BLaER1 (cell line): ENCODE measurements at regions not wholly inside any gene's neighbourhood (a gene's known extent, or its start where the extent isn't known, plus 50 kb on each side); places are given as distances from the start of the nearest gene placed in this dataset.

Experiments used
- H3K27ac ChIP-seq: shearing (Covaris generic); formaldehyde crosslinking; 2 replicates; pipeline ENCODE4 v1.8.1; 2022
- H3K27me3 ChIP-seq: shearing (Covaris generic); formaldehyde crosslinking; 2 replicates; pipeline ENCODE4 v1.8.1; 2022
- H3K36me3 ChIP-seq: shearing (Covaris generic); formaldehyde crosslinking; 2 replicates; pipeline ENCODE4 v1.8.1; 2022
- H3K4me1 ChIP-seq: shearing (Covaris generic); formaldehyde crosslinking; 2 replicates; pipeline ENCODE4 v1.8.1; 2022
- H3K4me2 ChIP-seq: shearing (Covaris generic); formaldehyde crosslinking; 2 replicates; pipeline ENCODE4 v1.8.1; 2022
- H3K4me3 ChIP-seq: shearing (Covaris generic); formaldehyde crosslinking; 2 replicates; pipeline ENCODE4 v1.8.1; 2022
- H3K9ac ChIP-seq: shearing (Covaris generic); formaldehyde crosslinking; 2 replicates; pipeline ENCODE4 v1.8.1; 2022
- H3K9me3 ChIP-seq: shearing (Covaris generic); formaldehyde crosslinking; 2 replicates; pipeline ENCODE4 v1.8.1; 2022
- H4K20me1 ChIP-seq: shearing (Covaris generic); formaldehyde crosslinking; 2 replicates; pipeline ENCODE4 v1.8.1; 2022
- Cebpa-rat ChIP-seq: shearing (Covaris generic); IDR thresholded peaks from 2 replicates; pipeline ENCODE4 v1.8.1; 2022

GRCh38 chrX:39605183-39605582, 492.6 kb downstream of the BCOR start:
- TF ChIP-seq Cebpa-rat = no peak
- Histone ChIP-seq H3K27me3 (no peaks in the 10 kb centered on the region), H3K9ac (no peak overlapping the region), H3K36me3 (no peaks in the 10 kb centered on the region), H3K4me1 (peaks cover 9% of the 10 kb centered on the region; the same call in 1 of the 2 replicates), H3K4me2 (no peak overlapping the region), H3K27ac (no peak overlapping the region), H4K20me1 (no peaks in the 10 kb centered on the region), H3K4me3 (no peak overlapping the region), H3K9me3 (peaks cover 8% of the 10 kb centered on the region; the same call in 1 of the 2 replicates)

- no peak overlapping the region for H3K4me3 ChIP-seq
- no peak overlapping the region for H3K4me2 ChIP-seq
- TF ChIP-seq Cebpa-rat = no peak
- no peaks in the 10 kb centered on the region for H3K36me3 ChIP-seq
- H4K20me1 ChIP-seq = no peaks in the 10 kb centered on the region
- peaks cover 9% of the 10 kb centered on the region; the same call in 1 of the 2 replicates for H3K4me1 ChIP-seq
- H3K9ac ChIP-seq = no peak overlapping the region
- H3K9me3 ChIP-seq = peaks cover 8% of the 10 kb centered on the region; the same call in 1 of the 2 replicates
- no peaks in the 10 kb centered on the region for H3K27me3 ChIP-seq
- H3K27ac ChIP-seq = no peak overlapping the region
Measured at GRCh38 chrX:39605866-39606265, 491.9 kb downstream of the BCOR start.

- H3K4me3 ChIP-seq = no peak overlapping the region
- peaks cover 8% of the 10 kb centered on the region; the same call in 1 of the 2 replicates for H3K9me3 ChIP-seq
- H3K4me1 ChIP-seq = peaks cover 23% of the 10 kb centered on the region
- no peaks in the 10 kb centered on the region for H3K36me3 ChIP-seq
- H3K9ac ChIP-seq = no peak overlapping the region
- no peak overlapping the region for H3K4me2 ChIP-seq
- TF ChIP-seq Cebpa-rat = no peak
- no peaks in the 10 kb centered on the region for H3K27me3 ChIP-seq
- H4K20me1 ChIP-seq = no peaks in the 10 kb centered on the region
- H3K27ac ChIP-seq = no peak overlapping the region
Measured at GRCh38 chrX:39609941-39610340, 487.8 kb downstream of the BCOR start.

- TF ChIP-seq Cebpa-rat = no peak
- H3K9me3 ChIP-seq = peaks cover 7% of the 10 kb centered on the region; the same call in 1 of the 2 replicates
- peaks cover 23% of the 10 kb centered on the region for H3K4me1 ChIP-seq
- no peak overlapping the region for H3K27ac ChIP-seq
- H3K4me3 ChIP-seq = no peak overlapping the region
- no peak overlapping the region for H3K4me2 ChIP-seq
- no peak overlapping the region for H3K9ac ChIP-seq
- no peaks in the 10 kb centered on the region for H3K36me3 ChIP-seq
- H4K20me1 ChIP-seq = no peaks in the 10 kb centered on the region
- no peaks in the 10 kb centered on the region for H3K27me3 ChIP-seq
Measured at GRCh38 chrX:39611468-39611867, 486.3 kb downstream of the BCOR start.

GRCh38 chrX:39613482-39613995, 484.2 kb downstream of the BCOR start:
- no peaks in the 10 kb centered on the region for H3K27me3 ChIP-seq
- H3K9me3 ChIP-seq = no peaks in the 10 kb centered on the region
- H3K4me2 ChIP-seq = peak overlapping the region; percentile 69
- no peak for TF ChIP-seq Cebpa-rat
- no peaks in the 10 kb centered on the region for H3K36me3 ChIP-seq
- no peak overlapping the region for H3K9ac ChIP-seq
- H4K20me1 ChIP-seq = no peaks in the 10 kb centered on the region
- H3K4me3 ChIP-seq = peak overlapping the region; percentile 60
- no peak overlapping the region for H3K27ac ChIP-seq
- H3K4me1 ChIP-seq = peaks cover 23% of the 10 kb centered on the region

- TF ChIP-seq Cebpa-rat = no peak
- Histone ChIP-seq H3K4me1 (peaks cover 18% of the 10 kb centered on the region), H3K27me3 (no peaks in the 10 kb centered on the region), H3K9ac (no peak overlapping the region), H3K9me3 (no peaks in the 10 kb centered on the region), H3K27ac (no peak overlapping the region), H4K20me1 (no peaks in the 10 kb centered on the region), H3K4me3 (peak overlapping the region; percentile 60), H3K4me2 (peak overlapping the region; percentile 69), H3K36me3 (no peaks in the 10 kb centered on the region)
Measured at GRCh38 chrX:39613997-39614679, 483.6 kb downstream of the BCOR start.

GRCh38 chrX:39614680-39614998, 483.1 kb downstream of the BCOR start:
- Histone ChIP-seq H3K4me1 (peaks cover 15% of the 10 kb centered on the region), H3K36me3 (no peaks in the 10 kb centered on the region), H3K27me3 (no peaks in the 10 kb centered on the region), H3K4me2 (peak overlapping the region; percentile 69), H4K20me1 (no peaks in the 10 kb centered on the region), H3K4me3 (no peak overlapping the region), H3K27ac (no peak overlapping the region), H3K9ac (no peak overlapping the region), H3K9me3 (no peaks in the 10 kb centered on the region)
- TF ChIP-seq Cebpa-rat = no peak

- H3K27ac ChIP-seq = no peak overlapping the region
- H3K36me3 ChIP-seq = no peaks in the 10 kb centered on the region
- no peak for TF ChIP-seq Cebpa-rat
- no peak overlapping the region for H3K4me3 ChIP-seq
- H3K4me1 ChIP-seq = peaks cover 19% of the 10 kb centered on the region
- peaks cover 10% of the 10 kb centered on the region for H3K9me3 ChIP-seq
- H3K9ac ChIP-seq = no peak overlapping the region
- H3K27me3 ChIP-seq = no peaks in the 10 kb centered on the region
- no peak overlapping the region for H3K4me2 ChIP-seq
- no peaks in the 10 kb centered on the region for H4K20me1 ChIP-seq
Measured at GRCh38 chrX:39616098-39616729, 481.5 kb downstream of the BCOR start.

- peaks cover 19% of the 10 kb centered on the region for H3K4me1 ChIP-seq
- no peaks in the 10 kb centered on the region for H3K27me3 ChIP-seq
- H3K27ac ChIP-seq = no peak overlapping the region
- no peak overlapping the region for H3K4me3 ChIP-seq
- no peak overlapping the region for H3K4me2 ChIP-seq
- H3K9ac ChIP-seq = no peak overlapping the region
- H4K20me1 ChIP-seq = no peaks in the 10 kb centered on the region
- no peak for TF ChIP-seq Cebpa-rat
- H3K9me3 ChIP-seq = peaks cover 15% of the 10 kb centered on the region
- H3K36me3 ChIP-seq = no peaks in the 10 kb centered on the region
Measured at GRCh38 chrX:39616731-39617130, 481.0 kb downstream of the BCOR start.

- Histone ChIP-seq H3K9me3 (peaks cover 30% of the 10 kb centered on the region), H4K20me1 (no peaks in the 10 kb centered on the region), H3K27ac (no peak overlapping the region), H3K4me3 (no peak overlapping the region), H3K4me1 (peaks cover 19% of the 10 kb centered on the region), H3K9ac (no peak overlapping the region), H3K36me3 (no peaks in the 10 kb centered on the region), H3K27me3 (no peaks in the 10 kb centered on the region), H3K4me2 (no peak overlapping the region)
- no peak for TF ChIP-seq Cebpa-rat
Measured at GRCh38 chrX:39618178-39618577, 479.6 kb downstream of the BCOR start.
